B cell (primary cell): ENCODE measurements at regions not wholly inside any gene's neighbourhood (a gene's known extent, or its start where the extent isn't known, plus 50 kb on each side); places are given as distances from the start of the nearest gene placed in this dataset.

Source experiments
- CTCF ChIP-seq: fragments of 200-600 bp; IDR thresholded peaks from one replicate; pipeline ENCODE4 v1.8.0; 2022; ENCODE audit warnings: antibody characterized with exemption, mild to moderate bottlenecking
- EZH2 ChIP-seq: IDR thresholded peaks from 2 replicates; pipeline ENCODE4 v1.6.1; 2012; ENCODE audit warnings: borderline replicate concordance, low read depth, mild to moderate bottlenecking, moderate library complexity, low read length; ENCODE audit not compliant: insufficient read depth, poor library complexity, severe bottlenecking

- TF ChIP-seq CTCF (no peak), EZH2 (no peak)
These were observed 1503.9 kb downstream of the DPP10 start for GRCh38 chr2:115946341-115946740.
